Ovary (tissue), 7 donors: ENCODE measurements at regions not wholly inside any gene's neighbourhood (a gene's known extent, or its start where the extent isn't known, plus 50 kb on each side); places are given as distances from the start of the nearest gene placed in this dataset.

Source experiments
- DNase-seq, 5 donors: peaks; one replicate each; pipeline ENCODE4 v3.0.0-alpha.2; 2019 to 2020
- H3K27ac ChIP-seq, 2 donors: fragments of 200-600 bp; one replicate each; pipeline versions ENCODE4 v1.5.1 to v1.8.0; 2019 to 2022
- H3K27me3 ChIP-seq: fragments of 200-600 bp; one replicate; pipeline ENCODE4 v1.8.0; 2022
- H3K36me3 ChIP-seq: fragments of 200-600 bp; sonication (generic); one replicate; pipeline ENCODE4 v1.5.1; 2019
- H3K4me1 ChIP-seq: one replicate; pipeline ENCODE4 v1.8.1; 2013; ENCODE audit warnings: mild to moderate bottlenecking, moderate library complexity; ENCODE audit not compliant: insufficient read depth
- H3K4me3 ChIP-seq: fragments of 200-600 bp; sonication (generic); one replicate; pipeline ENCODE4 v1.5.1; 2017
- H3K9me3 ChIP-seq, 2 donors: fragments of 200-600 bp in 1 of 2; sonication (generic) in 1 of 2; one replicate each; pipeline versions ENCODE4 v1.5.1 to v1.8.1; 2013 to 2019; ENCODE audit warnings: mild to moderate bottlenecking in 1 of 2, moderate library complexity in 1 of 2
- EP300 ChIP-seq: sonication (generic); formaldehyde crosslinking; IDR thresholded peaks from one replicate; pipeline ENCODE4 v1.6.1; 2017; ENCODE audit warnings: antibody characterized with exemption
- POLR2A ChIP-seq: fragments of 450-650 bp; IDR thresholded peaks from one replicate; pipeline ENCODE4 v1.6.1; 2017; ENCODE audit warnings: antibody characterized with exemption, mild to moderate bottlenecking, moderate library complexity
- WGBS, 3 donors: extraction: QIAGEN DNeasy Blood & Tissue Kit in 1 of 3; methylation state at CpG; one replicate each; pipeline versions ENCODE4 v1.1.5 to v1.1.7; 2013 to 2017; 5-methylcytosine and 5-hydroxymethylcytosine counted together
- intact Hi-C, 4 donors: fragments of 100-400 bp; cut with DNase I; formaldehyde crosslinking; loops; one replicate each; pipeline versions ENCODE4 v1.11.0 to v1.15.1; 2022 to 2023
- TF ChIP-seq, protein P1 (sequence below), 3 donors: fragments of 450-650 bp in 2 of 3; fragments of 200-600 bp in 1 of 3; IDR thresholded peaks; one replicate each; pipeline versions ENCODE4 v1.5.1 to v1.8.0; 2016 to 2022; ENCODE audit warnings: antibody characterized with exemption in 3 of 3, mild to moderate bottlenecking in 1 of 3
- donor health status: DM: no; HTN: no; CAD: no; lungs with moderate emphysema.
- donor health status: DM: no; HTN: no; CAD: no.
- donor health status: Bipolar disorder and iron deficiency.
- donor health status: DM: no; HTN: no; CAD: no.
- donor health status: DM: yes; HTN: yes; CAD: no.

DNA sequence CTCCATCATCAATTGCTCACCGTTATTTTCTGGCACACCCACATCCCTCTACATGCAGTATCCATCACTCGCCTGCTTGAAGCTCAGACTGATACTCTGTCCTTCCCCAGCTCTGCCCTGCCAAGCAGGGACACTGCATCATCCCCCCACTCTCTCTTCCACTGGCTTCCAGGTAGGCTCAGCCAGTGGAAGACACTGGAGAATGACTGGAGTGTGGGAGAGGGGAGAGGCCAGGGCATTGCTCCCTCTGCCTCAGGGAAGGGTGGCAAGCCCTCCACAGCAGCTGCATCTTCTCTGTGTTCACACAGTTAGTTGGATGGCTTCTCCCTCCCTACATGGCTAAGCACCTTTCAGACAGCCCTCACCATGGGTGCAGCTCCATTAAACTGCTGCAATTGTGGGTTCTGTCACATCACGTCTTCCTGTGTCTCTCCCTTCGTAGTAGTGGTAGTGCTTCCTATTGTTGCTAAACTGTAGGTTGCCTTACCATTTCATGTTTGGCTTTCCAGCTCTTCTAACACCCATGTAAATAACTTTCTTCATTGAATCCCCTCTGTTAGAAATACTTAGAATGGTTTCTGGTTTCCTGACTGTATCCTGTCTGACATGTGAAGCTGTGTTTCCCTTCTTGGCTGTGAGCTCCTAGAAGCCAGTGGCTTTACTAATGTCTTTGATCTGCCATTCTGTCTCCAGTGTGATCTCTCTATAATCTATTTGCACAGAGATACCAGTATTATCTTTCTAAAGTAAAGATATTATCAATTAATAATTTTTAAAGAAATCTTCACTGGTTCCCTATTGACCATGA, 483.7 kb upstream of the LRRN3 start:
- no peak for DNase-seq
- no peaks in the 10 kb centered on the region for H3K27me3 ChIP-seq
- no peaks in the 10 kb centered on the region for H3K36me3 ChIP-seq
- intact Hi-C loops = no loop called here
- H3K4me1 ChIP-seq = no peaks in the 10 kb centered on the region
- TF ChIP-seq, protein P1, sequence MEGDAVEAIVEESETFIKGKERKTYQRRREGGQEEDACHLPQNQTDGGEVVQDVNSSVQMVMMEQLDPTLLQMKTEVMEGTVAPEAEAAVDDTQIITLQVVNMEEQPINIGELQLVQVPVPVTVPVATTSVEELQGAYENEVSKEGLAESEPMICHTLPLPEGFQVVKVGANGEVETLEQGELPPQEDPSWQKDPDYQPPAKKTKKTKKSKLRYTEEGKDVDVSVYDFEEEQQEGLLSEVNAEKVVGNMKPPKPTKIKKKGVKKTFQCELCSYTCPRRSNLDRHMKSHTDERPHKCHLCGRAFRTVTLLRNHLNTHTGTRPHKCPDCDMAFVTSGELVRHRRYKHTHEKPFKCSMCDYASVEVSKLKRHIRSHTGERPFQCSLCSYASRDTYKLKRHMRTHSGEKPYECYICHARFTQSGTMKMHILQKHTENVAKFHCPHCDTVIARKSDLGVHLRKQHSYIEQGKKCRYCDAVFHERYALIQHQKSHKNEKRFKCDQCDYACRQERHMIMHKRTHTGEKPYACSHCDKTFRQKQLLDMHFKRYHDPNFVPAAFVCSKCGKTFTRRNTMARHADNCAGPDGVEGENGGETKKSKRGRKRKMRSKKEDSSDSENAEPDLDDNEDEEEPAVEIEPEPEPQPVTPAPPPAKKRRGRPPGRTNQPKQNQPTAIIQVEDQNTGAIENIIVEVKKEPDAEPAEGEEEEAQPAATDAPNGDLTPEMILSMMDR (IDR thresholded peaks at IDR 0.05) = no peak
- TF ChIP-seq EP300 (no peak), POLR2A (no peak)
- H3K9me3 ChIP-seq = no peaks in the 10 kb centered on the region
- no peak overlapping the region for H3K27ac ChIP-seq
- H3K4me3 ChIP-seq = no peak overlapping the region
- WGBS, 3 donors = 90 to 91% (median 90%) methylated on average over 4 of the region's 4 CpGs

DNA sequence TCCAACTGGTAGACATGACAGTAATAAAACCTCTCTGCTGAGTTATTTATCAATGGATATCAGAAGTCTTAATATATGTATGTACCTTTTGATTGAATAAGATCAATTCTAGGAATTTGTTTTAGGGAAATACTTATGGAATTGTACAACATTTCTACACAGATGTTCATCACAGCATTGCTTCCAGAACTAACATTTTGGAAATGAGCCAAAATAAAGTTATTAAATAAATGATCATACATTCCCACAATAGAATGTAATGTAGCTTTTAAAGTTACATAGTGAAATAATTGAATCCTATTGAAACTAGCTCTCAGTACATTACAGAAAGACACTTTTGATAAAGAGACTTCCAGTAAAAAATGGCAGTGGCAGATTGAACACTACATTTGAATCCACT, 481.6 kb upstream of the LRRN3 start:
- no peak overlapping the region for H3K27ac ChIP-seq
- no peaks in the 10 kb centered on the region for H3K4me1 ChIP-seq
- H3K4me3 ChIP-seq = no peak overlapping the region
- H3K36me3 ChIP-seq = no peaks in the 10 kb centered on the region
- intact Hi-C loops = no loop called here
- TF ChIP-seq, protein P1 (IDR thresholded peaks at IDR 0.05) = no peak
- TF ChIP-seq POLR2A (no peak), EP300 (no peak)
- no peaks in the 10 kb centered on the region for H3K27me3 ChIP-seq
- no peaks in the 10 kb centered on the region for H3K9me3 ChIP-seq
- DNase-seq = no peak

DNA sequence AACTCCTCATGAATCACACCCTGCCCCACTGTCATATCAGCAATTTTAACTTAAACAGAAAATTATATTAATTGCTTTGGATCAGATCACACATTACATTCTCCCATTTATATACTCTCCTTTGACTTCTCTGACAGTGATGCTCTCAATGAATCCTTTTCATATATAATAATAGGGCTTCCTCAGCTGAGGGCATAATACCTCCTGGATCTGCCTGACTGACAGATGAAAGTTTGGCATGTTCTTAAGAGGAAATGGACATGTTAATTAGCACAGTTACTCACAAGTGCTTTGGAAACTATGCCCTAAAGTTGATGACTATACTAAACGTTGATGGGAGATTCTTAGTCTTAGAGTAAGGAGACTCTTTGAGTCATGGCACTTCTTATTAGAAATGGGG, 478.2 kb upstream of the LRRN3 start:
- WGBS, 3 donors = 51 to 63% (median 55%) methylated on average over 1 of the region's 1 CpG
- H3K4me3 ChIP-seq = no peak overlapping the region
- no peaks in the 10 kb centered on the region for H3K36me3 ChIP-seq
- DNase-seq = no peak
- intact Hi-C loops = no loop called here
- TF ChIP-seq, protein P1 (IDR thresholded peaks at IDR 0.05) = no peak
- H3K27me3 ChIP-seq = no peaks in the 10 kb centered on the region
- no peaks in the 10 kb centered on the region for H3K4me1 ChIP-seq
- no peaks in the 10 kb centered on the region for H3K9me3 ChIP-seq
- H3K27ac ChIP-seq = no peak overlapping the region
